ENCODE measurements at regions not wholly inside any gene's neighbourhood (a gene's known extent, or its start where the extent isn't known, plus 50 kb on each side); places are given as distances from the start of the nearest gene placed in this dataset.

DNA sequence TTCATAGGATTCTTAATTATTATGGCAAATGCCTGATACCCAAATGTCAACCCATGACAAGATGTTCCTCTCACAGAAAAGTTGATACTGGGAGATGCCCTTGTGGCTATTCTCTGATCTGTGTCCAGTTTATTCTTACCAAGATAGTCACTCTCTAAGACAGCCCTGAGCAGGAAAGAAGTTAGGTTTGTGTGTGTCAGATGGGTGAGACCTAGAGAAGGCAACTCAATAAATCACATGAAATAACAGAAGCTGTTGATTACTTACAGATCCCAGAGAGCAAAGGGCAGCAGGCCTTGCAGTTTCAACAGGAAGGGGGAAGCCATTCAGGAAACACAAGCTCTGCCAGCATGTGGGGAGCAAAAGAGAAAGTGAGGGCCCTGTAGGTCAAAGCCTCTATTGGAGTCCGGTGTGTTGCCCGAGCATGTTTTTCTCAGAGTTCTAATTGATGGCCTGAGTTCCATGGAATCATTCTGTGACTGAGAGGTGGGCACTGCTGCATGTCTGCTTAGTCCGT, 1193.7 kb upstream of the CDH18 start:
- DNase-seq (ENCODE audit: low read depth in 2 of 2) = no peak

DNA sequence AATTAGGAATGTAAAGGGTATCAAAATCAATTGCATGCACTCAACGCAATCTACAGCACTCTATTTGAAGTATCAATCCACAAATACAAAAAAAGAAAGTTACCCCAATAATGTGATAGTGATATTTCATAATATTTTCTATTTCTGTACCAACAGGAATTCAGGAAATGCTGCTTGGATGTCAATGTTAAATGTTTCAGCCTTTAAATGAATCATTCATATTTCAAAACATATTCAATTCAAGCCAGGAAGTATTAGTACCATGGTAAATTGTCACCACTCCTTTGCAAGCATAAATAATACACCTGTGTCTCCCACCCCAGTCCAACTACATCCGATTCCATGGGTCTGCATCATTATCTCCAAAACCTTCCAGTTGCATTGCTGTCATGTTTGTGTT, 1185.5 kb upstream of the CDH18 start:
- no peak for DNase-seq (ENCODE audit: low read depth in 2 of 2)

DNA sequence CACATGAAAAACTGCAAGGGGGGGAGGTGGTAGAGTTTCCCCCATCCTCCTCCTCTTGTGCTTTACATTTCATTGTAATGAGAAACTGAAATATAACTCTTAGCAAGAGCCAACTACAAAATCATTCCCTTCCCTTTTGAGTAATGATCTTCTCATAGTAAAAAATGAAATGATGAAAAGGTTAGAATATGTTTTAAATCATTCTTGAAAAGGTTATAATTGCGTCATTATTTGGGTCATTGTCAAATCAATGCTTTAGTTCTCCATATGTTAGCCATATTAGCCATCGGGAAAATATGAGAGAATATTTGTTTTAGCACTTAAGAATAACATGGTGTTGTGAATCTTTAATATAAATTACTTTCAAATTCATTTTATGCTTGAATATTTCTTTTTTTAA, 1185.0 kb upstream of the CDH18 start:
- peak; percentile 20 to 22 for DNase-seq (ENCODE audit: low read depth in 2 of 2)

DNA sequence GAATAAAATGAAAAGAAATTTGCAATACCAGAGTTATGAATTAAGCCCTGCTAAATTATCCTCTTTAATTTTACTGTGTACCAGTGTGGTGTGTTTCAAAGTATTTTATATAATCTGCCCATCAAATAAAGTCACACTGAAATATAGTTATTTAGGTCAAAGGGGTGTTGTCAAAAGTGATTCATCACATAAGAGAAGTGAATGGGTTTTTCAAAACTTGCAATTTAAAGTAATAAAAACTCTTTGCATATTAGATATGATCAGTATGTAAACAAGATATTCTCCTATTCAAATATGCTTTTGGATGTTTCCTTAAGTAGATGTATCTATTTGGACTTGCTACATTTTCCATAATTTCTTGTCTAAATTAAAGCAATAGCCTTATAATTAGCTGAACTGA, 1183.0 kb upstream of the CDH18 start:
- no peak for DNase-seq (ENCODE audit: low read depth in 2 of 2)

DNA sequence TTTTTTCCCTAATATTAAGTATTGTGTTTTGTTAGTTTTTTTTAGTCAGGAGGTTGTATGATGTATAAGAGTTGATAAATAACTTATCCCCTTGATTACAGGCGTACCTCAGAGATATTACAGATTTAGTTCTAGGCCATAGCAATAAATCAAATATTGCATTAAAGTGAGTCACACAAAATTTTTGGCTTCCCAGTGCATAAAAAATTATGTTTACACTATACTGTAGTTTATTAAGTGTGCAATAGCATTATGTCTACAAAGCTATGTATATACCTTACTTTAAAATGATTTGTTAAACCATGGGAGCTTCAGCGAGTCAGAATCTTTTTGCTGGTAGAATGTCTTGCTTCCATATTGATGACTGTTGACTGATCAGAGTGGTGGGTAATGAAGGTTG, 1180.6 kb upstream of the CDH18 start:
- no peak for DNase-seq (ENCODE audit: low read depth in 2 of 2)

DNA sequence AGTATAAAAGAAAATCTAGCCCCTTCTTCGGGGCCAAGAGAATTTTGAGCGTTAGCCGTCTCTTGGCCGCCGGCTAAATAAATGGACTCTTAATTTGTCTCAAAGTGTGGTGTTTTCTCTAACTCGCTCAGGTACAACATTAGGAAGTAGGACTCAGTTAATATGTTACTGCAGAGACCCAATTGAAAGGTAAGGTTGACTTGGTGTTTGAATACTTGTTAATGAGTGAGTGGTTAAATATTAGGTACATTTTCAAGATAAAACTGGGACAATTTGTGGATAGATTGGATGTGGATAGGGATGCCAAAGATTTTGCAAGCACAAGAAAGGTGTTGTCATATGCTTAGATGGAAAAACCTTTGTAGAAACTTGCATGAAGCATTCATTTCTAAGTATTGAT, 1177.3 kb upstream of the CDH18 start:
- DNase-seq (ENCODE audit: low read depth in 2 of 2) = no peak

DNA sequence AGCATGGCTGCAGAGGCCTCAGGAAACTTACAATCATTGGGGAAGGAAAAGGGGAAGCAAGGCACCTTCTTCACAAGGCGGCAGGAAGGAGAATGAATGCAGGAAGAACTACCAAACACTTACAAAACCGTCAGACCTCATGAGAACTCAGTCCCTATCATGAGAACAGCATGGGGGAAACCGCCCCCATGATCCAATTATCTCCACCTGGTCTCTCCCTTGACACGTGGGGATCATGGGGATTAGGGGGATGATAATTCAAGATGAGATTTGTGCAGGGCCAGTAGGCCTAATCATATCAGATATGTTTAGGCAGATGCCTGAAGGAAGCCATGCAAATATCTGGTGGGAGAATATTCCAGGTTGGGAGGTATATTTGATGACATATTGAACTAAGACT, 1176.4 kb upstream of the CDH18 start:
- no peak for DNase-seq (ENCODE audit: low read depth in 2 of 2)

DNA sequence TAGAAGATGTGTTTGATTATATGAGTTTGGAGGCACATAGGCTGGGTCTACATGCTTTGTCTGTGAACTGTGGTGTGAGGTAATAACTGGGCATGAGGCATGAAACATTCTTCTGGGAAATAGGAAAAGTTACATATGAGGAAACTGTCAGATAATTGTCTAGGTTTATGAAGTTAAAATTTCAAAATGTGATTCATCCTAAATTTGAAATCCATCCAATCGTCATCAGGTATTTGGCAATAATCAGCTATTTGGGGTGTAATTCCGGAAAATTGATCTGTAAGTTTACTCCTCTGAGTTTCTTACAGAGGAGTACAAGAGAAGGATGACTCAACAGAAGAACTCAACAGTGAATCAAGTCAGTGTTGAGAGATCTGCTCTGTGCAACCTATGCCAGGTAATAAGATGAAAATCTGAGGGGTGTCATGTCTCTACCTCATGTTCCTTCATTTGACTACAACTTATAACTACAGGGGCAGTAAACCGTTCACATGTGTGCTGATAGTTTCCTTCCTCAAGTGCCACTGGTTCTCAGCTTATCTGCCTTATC, 1171.6 kb upstream of the CDH18 start:
- DNase-seq (ENCODE audit: low read depth in 2 of 2) = no peak

DNA sequence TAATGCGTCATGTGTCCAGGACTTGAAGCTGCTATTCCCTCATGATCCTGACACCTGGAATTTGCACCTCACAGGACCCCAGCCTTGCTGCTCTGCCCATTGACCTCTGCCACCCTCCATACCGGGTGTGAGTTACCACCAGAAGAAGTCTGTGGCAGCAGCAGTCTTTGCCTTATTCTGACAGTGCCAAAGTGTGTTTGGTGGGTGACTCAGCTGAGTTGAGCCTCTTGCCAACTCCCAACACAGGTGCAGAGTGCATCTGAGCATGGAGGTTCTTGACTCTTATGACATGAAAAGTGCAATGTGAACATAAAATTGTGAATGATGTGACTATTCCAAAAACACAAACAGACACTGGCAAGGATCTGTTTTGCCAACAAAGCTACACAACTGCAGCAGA, 1166.5 kb upstream of the CDH18 start:
- no peak for DNase-seq (ENCODE audit: low read depth in 2 of 2)

DNA sequence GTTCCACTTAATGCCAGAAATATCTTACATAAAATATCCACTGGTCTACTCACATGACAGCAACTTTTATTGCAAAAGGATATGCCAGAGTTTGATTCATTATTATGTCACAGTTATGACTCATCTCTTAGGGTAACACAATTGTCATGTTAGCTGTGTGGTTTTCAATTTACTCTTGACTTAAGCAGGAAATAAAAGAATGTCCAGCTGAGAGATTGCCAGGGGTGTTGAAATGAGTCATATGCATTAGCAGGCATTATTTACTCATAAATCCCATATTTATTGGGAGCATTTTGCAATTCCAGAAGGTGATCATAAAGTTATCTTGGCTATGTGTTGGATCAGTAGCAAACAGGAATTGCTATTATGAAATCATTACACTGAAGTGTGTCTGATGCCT, 1164.6 kb upstream of the CDH18 start:
- DNase-seq (ENCODE audit: low read depth in 2 of 2) = peak; percentile 96

DNA sequence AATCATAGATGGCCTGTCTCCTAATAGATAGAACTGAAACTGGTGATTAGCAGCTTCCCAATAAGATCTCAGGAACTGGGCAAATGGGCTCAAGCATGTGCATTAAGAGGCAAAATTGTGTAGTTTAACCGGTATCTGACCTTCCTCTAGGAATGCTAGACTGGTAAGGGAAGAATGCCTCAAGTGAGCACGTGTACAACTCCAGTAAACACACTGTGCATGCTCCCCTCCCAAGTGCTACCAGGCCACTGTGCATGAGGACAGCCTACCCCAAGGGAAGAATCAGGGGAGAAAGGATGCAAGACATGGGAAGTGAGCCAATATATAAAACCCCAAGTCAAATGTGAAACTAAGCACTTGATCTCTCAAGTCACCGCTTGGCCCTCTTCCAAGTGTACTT, 1157.4 kb upstream of the CDH18 start:
- no peak for DNase-seq (ENCODE audit: low read depth in 2 of 2)

DNA sequence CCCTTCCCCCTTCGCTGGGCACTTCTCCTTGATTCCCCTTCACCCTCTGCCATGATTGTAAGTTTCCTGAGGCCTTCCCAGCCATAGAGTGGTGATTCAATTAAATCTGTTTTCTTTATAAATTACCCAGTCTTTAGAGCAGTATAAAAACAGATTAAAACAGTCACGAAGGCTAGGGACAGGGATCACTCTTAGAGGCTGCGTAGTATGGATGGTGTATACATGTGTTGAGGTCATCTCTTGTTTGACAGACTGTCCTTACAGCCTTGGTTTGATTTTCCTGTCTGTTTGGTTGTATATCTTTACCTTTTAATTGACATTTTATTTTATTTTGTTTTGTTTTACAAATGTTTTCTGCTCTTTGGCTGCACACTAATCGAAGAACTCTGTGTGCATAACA, 1155.7 kb upstream of the CDH18 start:
- DNase-seq (ENCODE audit: low read depth in 2 of 2) = no peak

DNA sequence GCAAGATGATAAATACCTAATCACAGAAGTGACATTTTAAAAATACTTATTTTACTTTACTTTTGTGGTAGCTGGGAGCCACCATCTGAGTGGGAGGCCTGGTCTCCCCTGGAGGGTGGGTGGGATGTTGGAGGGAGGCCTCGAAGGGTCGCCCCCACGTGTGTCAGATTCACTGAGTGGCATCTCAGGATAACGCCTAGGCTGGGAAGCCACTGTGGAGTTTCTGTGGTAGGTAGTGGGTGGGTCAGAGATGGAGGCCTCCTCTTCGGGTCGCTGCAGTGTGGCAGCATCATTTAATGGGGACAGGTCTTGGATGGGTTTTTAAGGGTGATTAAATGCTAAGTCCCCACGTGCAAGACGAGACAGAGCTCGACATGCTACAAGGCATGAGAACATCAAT, 1154.8 kb upstream of the CDH18 start:
- DNase-seq (ENCODE audit: low read depth in 2 of 2) = no peak

DNA sequence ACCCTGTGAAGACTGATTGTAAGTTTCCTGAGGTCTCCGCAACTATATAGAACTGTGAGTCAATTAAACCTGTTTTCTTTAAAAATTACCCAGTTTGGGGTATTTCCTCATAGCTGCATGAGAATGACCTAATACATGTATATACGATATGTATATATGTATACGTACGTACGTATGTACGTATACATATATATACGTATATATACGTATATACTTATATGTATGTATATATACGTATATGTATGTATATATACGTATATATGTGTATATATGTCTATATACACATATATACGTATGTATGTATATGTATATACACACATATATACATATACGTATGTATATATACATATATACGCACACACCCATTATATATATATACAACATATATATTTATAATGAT, 1153.0 kb upstream of the CDH18 start:
- DNase-seq (ENCODE audit: low read depth in 2 of 2) = no peak

DNA sequence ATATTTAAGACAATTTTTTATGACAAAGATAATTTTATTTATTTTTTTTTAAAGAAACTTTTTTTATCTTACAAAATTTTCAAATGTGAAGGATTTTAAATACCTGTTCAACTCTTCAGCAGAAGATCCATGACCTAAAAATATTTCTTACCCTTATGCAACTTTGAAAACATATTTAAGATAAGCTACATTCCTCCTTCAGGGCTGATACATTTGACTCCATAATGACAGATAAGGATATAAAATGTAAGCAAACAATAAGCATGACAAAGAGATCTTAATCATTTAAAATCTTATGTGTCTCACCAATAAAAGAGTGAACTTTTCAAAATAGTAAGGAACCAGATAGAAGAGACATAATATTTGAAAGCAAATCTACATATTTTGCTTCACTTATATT, 1138.2 kb upstream of the CDH18 start:
- DNase-seq (ENCODE audit: low read depth in 2 of 2) = no peak

DNA sequence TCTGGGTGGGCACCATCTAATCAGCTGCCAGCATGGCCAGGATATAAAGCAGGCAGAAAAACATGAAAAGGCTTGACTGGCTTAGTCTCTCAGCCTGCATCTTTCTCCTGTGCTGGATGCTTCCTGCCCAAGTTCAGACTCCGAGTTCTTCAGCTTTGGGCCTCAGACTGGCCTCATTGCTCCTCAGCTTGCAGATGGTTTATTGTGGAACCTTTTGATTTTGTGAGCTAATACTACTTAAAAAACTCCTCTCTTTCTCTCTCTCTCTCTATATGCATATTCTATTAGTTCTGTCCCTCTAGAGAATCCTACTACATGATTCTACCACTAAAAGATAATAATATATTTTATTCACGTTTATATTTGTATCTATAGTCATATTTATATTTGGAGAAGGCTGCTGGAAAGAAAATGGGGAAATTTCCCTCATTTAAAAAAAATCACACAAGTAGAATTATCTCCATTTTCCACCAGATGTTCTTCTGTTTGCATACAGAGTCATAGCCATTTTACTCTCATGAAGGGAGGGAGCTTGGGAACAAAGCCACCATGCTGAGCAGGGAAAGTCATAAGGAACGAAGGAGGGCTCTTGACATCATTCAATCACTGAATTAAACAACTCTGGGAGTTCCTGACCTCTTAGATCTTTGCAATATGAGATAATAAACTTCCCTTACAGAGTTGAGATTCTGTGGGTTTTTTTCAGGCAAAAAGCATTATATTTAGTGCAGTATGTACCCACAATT, 1137.4 kb upstream of the CDH18 start:
- DNase-seq (ENCODE audit: low read depth in 2 of 2) = no peak

DNA sequence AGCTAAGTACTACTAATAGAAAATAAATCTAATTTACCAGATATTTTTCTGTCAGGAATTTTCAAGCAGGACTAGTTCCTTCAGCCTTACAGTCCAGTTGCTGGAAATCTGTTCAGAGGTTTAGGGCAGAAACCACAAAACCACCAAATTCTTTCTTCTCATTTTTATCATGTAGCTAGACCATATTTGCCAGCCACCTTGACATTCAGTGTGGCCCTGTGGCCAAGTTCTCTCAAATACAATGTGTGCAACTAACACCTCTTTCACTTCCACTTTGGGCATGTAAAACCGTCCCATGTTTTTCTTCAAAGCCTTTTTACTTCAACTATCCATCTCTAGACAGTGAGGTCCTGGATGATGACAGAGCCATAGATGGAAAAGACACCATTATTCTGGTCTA, 1133.2 kb upstream of the CDH18 start:
- DNase-seq (ENCODE audit: low read depth in 2 of 2) = no peak

DNA sequence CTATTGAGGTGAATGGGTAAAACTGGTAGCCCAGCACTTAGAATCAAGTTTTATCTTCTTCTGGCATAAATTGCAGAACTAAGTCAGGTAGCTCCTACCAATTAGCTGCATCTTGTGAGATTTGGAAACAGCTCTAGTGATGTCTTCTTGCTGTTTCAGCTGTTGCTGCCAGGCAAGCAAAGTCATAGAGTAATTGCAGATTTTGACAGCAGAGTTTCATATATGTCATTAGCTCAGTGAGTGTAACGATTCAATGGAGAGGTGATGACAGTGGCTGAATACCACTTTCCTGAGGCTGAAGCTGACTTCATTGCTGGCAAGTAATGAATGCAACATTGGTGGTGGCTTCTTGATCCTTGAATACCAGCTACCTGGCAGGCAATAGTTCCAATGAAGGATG, 1109.7 kb upstream of the CDH18 start:
- no peak for DNase-seq (ENCODE audit: low read depth in 2 of 2)

DNA sequence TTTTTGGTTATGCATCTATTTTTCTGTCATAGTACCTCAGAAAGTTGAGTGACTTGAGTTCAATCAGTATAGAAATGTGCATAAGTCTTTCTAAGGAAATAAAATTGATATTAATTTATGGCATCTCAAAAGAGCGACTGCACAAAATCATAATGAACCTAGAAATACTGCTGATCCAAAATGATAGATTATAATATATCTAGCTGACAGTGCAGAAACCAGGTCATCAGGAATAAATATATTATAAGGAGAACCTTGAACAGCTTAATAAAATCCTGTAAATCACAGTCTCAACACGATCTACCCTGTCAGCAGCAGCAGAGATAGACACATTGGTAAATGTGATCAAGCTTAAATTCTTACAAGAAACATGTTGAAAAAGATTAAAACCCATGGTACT, 1106.6 kb upstream of the CDH18 start:
- DNase-seq (ENCODE audit: low read depth in 2 of 2) = no peak

DNA sequence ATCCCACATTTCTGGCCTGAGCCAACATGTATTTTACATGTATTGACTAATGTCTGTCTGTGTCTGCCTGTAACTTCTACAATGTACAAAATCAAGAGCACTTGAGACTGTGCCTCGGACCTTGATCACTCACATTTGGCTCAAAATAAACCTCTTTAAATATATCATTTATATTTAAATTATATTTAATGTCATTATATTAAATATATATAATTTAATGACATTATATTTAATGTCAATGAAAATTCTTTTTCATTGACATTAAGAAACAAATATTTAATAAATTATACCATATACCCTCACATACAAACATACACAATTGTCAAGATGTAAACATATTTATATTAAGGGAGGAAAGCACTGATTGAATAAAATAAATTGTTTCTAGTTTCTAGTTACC, 1099.8 kb upstream of the CDH18 start:
- no peak for DNase-seq (ENCODE audit: low read depth in 2 of 2)

DNA sequence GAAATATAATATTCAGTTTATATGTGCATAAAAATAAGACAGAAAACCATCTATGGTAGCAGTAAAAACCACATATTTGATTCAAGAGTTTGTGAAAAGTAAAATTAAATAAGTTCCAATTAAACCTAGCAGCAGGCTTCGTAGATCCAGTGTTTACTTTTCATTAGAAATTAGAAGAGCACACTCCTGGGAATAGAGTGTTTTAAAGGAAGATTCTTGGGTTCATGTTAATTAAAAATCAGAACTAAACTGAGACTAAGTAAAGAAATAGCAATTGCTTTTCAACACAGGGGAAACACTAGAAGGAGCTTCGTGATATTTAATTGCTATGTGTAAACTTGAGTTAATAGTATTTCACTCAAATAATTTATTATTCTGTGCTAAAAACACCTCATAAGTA, 1097.8 kb upstream of the CDH18 start:
- DNase-seq (ENCODE audit: low read depth in 2 of 2) = no peak

DNA sequence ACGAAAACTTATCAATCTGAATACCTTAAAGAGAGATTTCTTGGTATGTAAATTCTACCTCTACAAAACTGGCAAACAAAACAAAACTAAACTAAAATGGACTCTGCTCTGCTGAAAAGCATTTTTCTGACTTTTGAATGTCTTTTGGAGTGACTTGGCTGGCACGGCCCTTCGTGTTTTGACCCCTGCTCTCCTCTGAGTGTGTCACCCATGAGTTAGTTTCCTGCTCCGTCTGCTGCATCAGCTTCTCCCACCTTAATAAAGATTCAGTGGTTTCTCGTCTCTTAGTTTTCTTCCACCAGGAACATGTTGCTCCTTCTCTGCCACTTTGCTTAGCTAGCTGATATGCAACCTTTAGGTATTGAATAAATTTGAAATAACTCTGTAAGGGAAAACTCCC, 1084.0 kb upstream of the CDH18 start:
- no peak for DNase-seq (ENCODE audit: low read depth in 2 of 2)

DNA sequence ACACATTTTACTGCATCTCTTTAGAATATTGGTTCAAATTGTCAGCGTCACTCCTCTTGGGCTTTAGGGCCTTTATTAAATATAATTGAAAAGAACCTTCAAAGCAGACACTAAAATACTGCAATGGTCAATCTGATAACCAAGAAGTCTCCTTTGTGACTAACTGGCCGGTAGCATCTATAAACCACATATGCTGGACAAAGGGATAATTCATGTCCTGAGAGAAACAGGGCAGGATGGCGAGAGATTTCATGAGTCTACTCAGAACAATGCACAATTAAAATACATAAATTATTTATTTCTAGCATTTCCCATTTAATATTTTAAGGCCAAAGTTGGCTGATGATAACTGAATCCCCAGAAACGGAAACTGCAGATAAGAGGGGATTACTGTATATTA, 1083.4 kb upstream of the CDH18 start:
- no peak for DNase-seq (ENCODE audit: low read depth in 2 of 2)

DNA sequence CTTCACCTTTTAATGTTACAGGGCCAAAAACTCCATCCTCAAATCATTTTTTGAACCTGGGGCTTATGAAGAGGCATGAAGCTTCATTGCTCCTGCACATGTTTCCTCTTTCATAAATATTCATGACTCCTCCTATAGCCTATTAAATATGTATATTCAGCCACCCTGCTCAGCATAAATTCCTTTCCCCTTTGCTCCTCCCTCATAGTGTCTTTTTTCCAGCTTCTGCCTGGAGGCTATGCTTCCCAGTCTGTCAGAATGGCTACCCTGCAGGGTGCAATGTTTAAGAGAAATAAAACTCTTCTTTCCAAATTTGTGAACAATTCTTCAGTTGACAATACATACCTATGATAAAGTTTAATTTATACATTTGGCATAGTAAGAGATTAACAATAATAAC, 1082.9 kb upstream of the CDH18 start:
- no peak for DNase-seq (ENCODE audit: low read depth in 2 of 2)

Data from fibroblast of skin of left quadriceps (primary cell).